ENCODE measurements at regions not wholly inside any gene's neighbourhood (a gene's known extent, or its start where the extent isn't known, plus 50 kb on each side); places are given as distances from the start of the nearest gene placed in this dataset.

- DNase-seq (ENCODE audit: low read depth) (no peak), FAIRE-seq (no peak)
- Histone ChIP-seq H4K20me1 (ENCODE audit: insufficient read depth, low read length) (no peaks in the 10 kb centered on the region), H3K9ac (ENCODE audit: low read length) (no peak overlapping the region), H3K27me3 (ENCODE audit: insufficient read depth, low read length) (no peaks in the 10 kb centered on the region), H2AFZ (ENCODE audit: low read depth, low read length) (no peak overlapping the region), H3K4me1 (ENCODE audit: insufficient read depth, low read length) (no peaks in the 10 kb centered on the region), H3K36me3 (ENCODE audit: insufficient read depth, low read length) (no peaks in the 10 kb centered on the region), H3K4me3 (ENCODE audit: insufficient read depth, low read depth, low read length) (no peak overlapping the region), H3K79me2 (ENCODE audit: insufficient read depth, low read length) (no peaks in the 10 kb centered on the region), H3K27ac (ENCODE audit: low read depth, low read length) (no peak overlapping the region), H3K4me2 (ENCODE audit: low read length) (no peak overlapping the region), H3K9me3 (ENCODE audit: insufficient read depth, low read depth, low read length) (peaks cover 2% of the 10 kb centered on the region)
- Mint-ChIP-seq H3K4me1 (ENCODE audit: low read depth, unreplicated experiment) (no peaks in the 10 kb centered on the region), H3K4me3 (ENCODE audit: unreplicated experiment) (no peak overlapping the region), H3K27ac (ENCODE audit: unreplicated experiment) (no peak overlapping the region), H3K36me3 (ENCODE audit: low read depth, unreplicated experiment) (no peaks in the 10 kb centered on the region), H3K27me3 (ENCODE audit: low read depth, unreplicated experiment) (peaks cover 6% of the 10 kb centered on the region), H3K9me3 (ENCODE audit: unreplicated experiment) (peaks cover 5% of the 10 kb centered on the region)
- TF ChIP-seq EZH2 (IDR thresholded peaks at IDR 0.05; ENCODE audit: insufficient read depth, low read length) = no peak
- TF ChIP-seq CTCF (IDR thresholded peaks at IDR 0.05; ENCODE audit: insufficient read depth, low read depth, low read length) = no peak
These were observed 73.6 kb upstream of the ZNF184 start for GRCh38 chr6:27546522-27546921.

GRCh38 chr6:27545271-27546046, 72.6 kb upstream of the ZNF184 start:
- H3K27ac ChIP-seq (ENCODE audit: low read depth, low read length) = no peak overlapping the region
- peak overlapping the region; percentile 60 for H3K9ac ChIP-seq (ENCODE audit: low read length)
- H3K9me3 ChIP-seq (ENCODE audit: insufficient read depth, low read depth, low read length) = peaks cover 2% of the 10 kb centered on the region
- H3K4me2 ChIP-seq (ENCODE audit: low read length) = peak overlapping the region; percentile 89
- TF ChIP-seq EZH2 (IDR thresholded peaks at IDR 0.05; ENCODE audit: insufficient read depth, low read length) (no peak), CTCF (IDR thresholded peaks at IDR 0.05; ENCODE audit: insufficient read depth, low read depth, low read length) (no peak)
- Mint-ChIP-seq H3K27me3 (ENCODE audit: low read depth, unreplicated experiment) (peaks cover 6% of the 10 kb centered on the region), H3K4me3 (ENCODE audit: unreplicated experiment) (peak overlapping the region; percentile 91), H3K9me3 (ENCODE audit: unreplicated experiment) (peaks cover 5% of the 10 kb centered on the region), H3K27ac (ENCODE audit: unreplicated experiment) (peak overlapping the region; percentile 64), H3K4me1 (ENCODE audit: low read depth, unreplicated experiment) (no peaks in the 10 kb centered on the region), H3K36me3 (ENCODE audit: low read depth, unreplicated experiment) (no peaks in the 10 kb centered on the region)
- FAIRE-seq (peak; percentile 45), DNase-seq (ENCODE audit: low read depth) (peak; percentile 73)
- H3K27me3 ChIP-seq (ENCODE audit: insufficient read depth, low read length) = no peaks in the 10 kb centered on the region
- H2AFZ ChIP-seq (ENCODE audit: low read depth, low read length) = peak overlapping the region; percentile 83
- no peaks in the 10 kb centered on the region for H3K4me1 ChIP-seq (ENCODE audit: insufficient read depth, low read length)
- no peaks in the 10 kb centered on the region for H3K79me2 ChIP-seq (ENCODE audit: insufficient read depth, low read length)
- no peaks in the 10 kb centered on the region for H4K20me1 ChIP-seq (ENCODE audit: insufficient read depth, low read length)
- peak overlapping the region; percentile 70 for H3K4me3 ChIP-seq (ENCODE audit: insufficient read depth, low read depth, low read length)
- no peaks in the 10 kb centered on the region for H3K36me3 ChIP-seq (ENCODE audit: insufficient read depth, low read length)

All from astrocyte (in vitro differentiated cells and primary cell).